H1 (cell line): ENCODE measurements at regions not wholly inside any gene's neighbourhood (a gene's known extent, or its start where the extent isn't known, plus 50 kb on each side); places are given as distances from the start of the nearest gene placed in this dataset.

Experiments used
- CBX5 ChIP-seq: fragments of 300-800, 300-1000 bp; sonication (generic); IDR thresholded peaks from 2 replicates; pipeline ENCODE4 v1.7.1; 2016; ENCODE audit warnings: antibody characterized with exemption, low read length, low read depth
- CHD2 ChIP-seq: IDR thresholded peaks from 2 replicates; pipeline ENCODE4 v1.6.1; 2012; ENCODE audit warnings: low read length, improper control_type of control experiment
- CHD7 ChIP-seq: fragments of 300-600 bp; sonication (generic); IDR thresholded peaks from 2 replicates; pipeline ENCODE4 v1.7.1; 2012; ENCODE audit warnings: low read length, moderate library complexity, mild to moderate bottlenecking, inconsistent platforms; ENCODE audit not compliant: insufficient replicate concordance
- CREB1 ChIP-seq: IDR thresholded peaks from 2 replicates; pipeline ENCODE4 v1.6.1; 2012; ENCODE audit warnings: inconsistent platforms
- CTCF ChIP-seq, 3 experiments: IDR thresholded peaks; 1 replicate in 2 of 3; 2 replicates in 1 of 3; pipeline versions ENCODE4 v1.5.1 to v1.6.1; 2011; ENCODE audit warnings: low read length in 3 of 3, mild to moderate bottlenecking in 3 of 3, inconsistent platforms in 2 of 3, low read depth in 1 of 3, moderate library complexity in 1 of 3; ENCODE audit not compliant: insufficient read depth in 1 of 3; ENCODE audit errors: control extremely low read depth in 1 of 3
- FOSL1 ChIP-seq: IDR thresholded peaks from 2 replicates; pipeline ENCODE4 v1.6.1; 2011; ENCODE audit warnings: mild to moderate bottlenecking, low read depth, low read length, moderate library complexity; ENCODE audit not compliant: insufficient read depth
- HDAC2 ChIP-seq, 2 experiments: fragments of 300-600 bp in 1 of 2; sonication (generic) in 1 of 2; IDR thresholded peaks; 2 replicates each; pipeline ENCODE4 v1.6.1; 2011 to 2012; ENCODE audit warnings: low read depth in 2 of 2, low read length in 2 of 2, mild to moderate bottlenecking in 2 of 2, moderate library complexity in 2 of 2, borderline replicate concordance in 1 of 2, inconsistent platforms in 1 of 2
- MAFK ChIP-seq: IDR thresholded peaks from 2 replicates; pipeline ENCODE4 v1.6.1; 2012; ENCODE audit warnings: low read depth, mild to moderate bottlenecking, improper control_type of control experiment, low read length
- NANOG ChIP-seq: IDR thresholded peaks from 2 replicates; pipeline ENCODE4 v1.6.1; 2011; ENCODE audit warnings: low read length, low read depth, mild to moderate bottlenecking, inconsistent platforms; ENCODE audit not compliant: insufficient read depth, poor library complexity, severe bottlenecking
- POLR2A ChIP-seq, 2 experiments: IDR thresholded peaks; 1 replicate in 1 of 2; 2 replicates in 1 of 2; pipeline ENCODE4 v1.6.1; 2011; ENCODE audit warnings: low read depth in 2 of 2, low read length in 2 of 2, mild to moderate bottlenecking in 2 of 2; ENCODE audit errors: control extremely low read depth in 1 of 2
- RXRA ChIP-seq: IDR thresholded peaks from 2 replicates; pipeline ENCODE4 v1.6.1; 2011; ENCODE audit warnings: low read depth, mild to moderate bottlenecking, low read length, moderate library complexity; ENCODE audit not compliant: insufficient read depth
- SP2 ChIP-seq: IDR thresholded peaks from 2 replicates; pipeline ENCODE4 v1.6.1; 2012; ENCODE audit warnings: mild to moderate bottlenecking, low read length, inconsistent platforms
- TBP ChIP-seq: IDR thresholded peaks from 2 replicates; pipeline ENCODE4 v1.6.1; 2011; ENCODE audit warnings: low read depth, low read length, improper control_type of control experiment
- YY1 ChIP-seq: IDR thresholded peaks from 2 replicates; pipeline ENCODE4 v1.6.1; 2011; ENCODE audit warnings: low read depth, mild to moderate bottlenecking, low read length

- TF ChIP-seq RXRA (no peak), HDAC2 (IDR thresholded peaks at IDR 0.05; ENCODE audit: borderline replicate concordance in 1 of 2, low read depth in 2 of 2, low read length in 2 of 2) (no peak), MAFK (no peak), CTCF (IDR thresholded peaks at IDR 0.05; ENCODE audit: control extremely low read depth in 1 of 3, insufficient read depth in 1 of 3, low read depth in 1 of 3, low read length in 3 of 3) (peak in 1 of 3 experiments; percentile 7; a peak in 1 of 4 replicates), TBP (no peak), CREB1 (no peak), SP2 (no peak), POLR2A (IDR thresholded peaks at IDR 0.05; ENCODE audit: control extremely low read depth in 1 of 2, low read depth in 2 of 2, low read length in 2 of 2) (no peak), CHD7 (no peak), FOSL1 (no peak), CHD2 (no peak), NANOG (no peak), CBX5 (no peak), YY1 (no peak)
Observed at GRCh38 chr16:62205459-62205858, 169.2 kb upstream of the CDH8 start.
